Stomach (tissue), 8 donors: ENCODE measurements at regions not wholly inside any gene's neighbourhood (a gene's known extent, or its start where the extent isn't known, plus 50 kb on each side); places are given as distances from the start of the nearest gene placed in this dataset.

ENCODE experiments used
- DNase-seq, 2 donors: peaks; one replicate each; pipeline versions ENCODE4 v3.0.0 to v3.0.0-alpha.2; 2013 to 2019
- H3K27ac ChIP-seq, 5 donors: fragments of 200-600 bp in 4 of 5; sonication (generic) in 4 of 5; one replicate each; pipeline ENCODE4 v1.5.1; 2013 to 2019; ENCODE audit warnings: mild to moderate bottlenecking in 1 of 5, moderate library complexity in 1 of 5
- H3K27me3 ChIP-seq, 3 donors: fragments of 200-600 bp; sonication (generic); one replicate each; pipeline ENCODE4 v1.5.1; 2017 to 2019; ENCODE audit warnings: mixed run types in 1 of 3
- H3K36me3 ChIP-seq, 4 donors: fragments of 200-600 bp; sonication (generic); 1 replicate in 3 of 4; 2 replicates in 1 of 4; pipeline ENCODE4 v1.5.1; 2016 to 2019
- H3K4me1 ChIP-seq, 4 donors: fragments of 200-600 bp; sonication (generic); one replicate each; pipeline ENCODE4 v1.5.1; 2016 to 2019
- H3K4me3 ChIP-seq, 4 donors: fragments of 200-600 bp; sonication (generic) in 3 of 4; one replicate each; pipeline ENCODE4 v1.5.1; 2016 to 2019; ENCODE audit warnings: mild to moderate bottlenecking in 1 of 4
- H3K9me3 ChIP-seq, 4 donors: fragments of 200-600 bp; sonication (generic); one replicate each; pipeline ENCODE4 v1.5.1; 2016 to 2019
- EP300 ChIP-seq: sonication (generic); formaldehyde crosslinking; IDR thresholded peaks from one replicate; pipeline ENCODE4 v1.6.1; 2017; ENCODE audit warnings: antibody characterized with exemption
- POLR2A ChIP-seq, 4 donors: fragments of 450-650 bp; IDR thresholded peaks; one replicate each; pipeline ENCODE4 v1.6.1; 2016; ENCODE audit warnings: antibody characterized with exemption in 4 of 4, control low read depth in 2 of 4, mild to moderate bottlenecking in 1 of 4, moderate library complexity in 1 of 4
- POLR2AphosphoS5 ChIP-seq, 3 donors: sonication (generic); formaldehyde crosslinking; IDR thresholded peaks; one replicate each; pipeline ENCODE4 v1.6.1; 2016; ENCODE audit warnings: antibody characterized with exemption in 3 of 3
- WGBS, 5 donors: extraction: QIAGEN DNeasy Blood & Tissue Kit in 3 of 5; methylation state at CpG; one replicate each; pipeline versions ENCODE4 v1.1.5 to v1.1.7; 2013 to 2018; 5-methylcytosine and 5-hydroxymethylcytosine counted together
- intact Hi-C: fragments of 100-400 bp; cut with DNase I; formaldehyde crosslinking; loops from one replicate; pipeline ENCODE4 v1.15.1; 2023; ENCODE audit warnings: low total_unique reads
- TF ChIP-seq, protein P1 (sequence below), 7 experiments: fragments of 450-650 bp in 4 of 7; fragments of 200-600 bp in 3 of 7; sonication (generic) in 3 of 7; IDR thresholded peaks; one replicate each; pipeline ENCODE4 v1.5.1; 2016 to 2019; ENCODE audit warnings: antibody characterized with exemption in 7 of 7, control low read depth in 2 of 7, mild to moderate bottlenecking in 1 of 7
- donor health status: healthy with polysubstance abuse.
- donor health status: Bipolar disorder and iron deficiency.
- donor health status: healthy.

DNA sequence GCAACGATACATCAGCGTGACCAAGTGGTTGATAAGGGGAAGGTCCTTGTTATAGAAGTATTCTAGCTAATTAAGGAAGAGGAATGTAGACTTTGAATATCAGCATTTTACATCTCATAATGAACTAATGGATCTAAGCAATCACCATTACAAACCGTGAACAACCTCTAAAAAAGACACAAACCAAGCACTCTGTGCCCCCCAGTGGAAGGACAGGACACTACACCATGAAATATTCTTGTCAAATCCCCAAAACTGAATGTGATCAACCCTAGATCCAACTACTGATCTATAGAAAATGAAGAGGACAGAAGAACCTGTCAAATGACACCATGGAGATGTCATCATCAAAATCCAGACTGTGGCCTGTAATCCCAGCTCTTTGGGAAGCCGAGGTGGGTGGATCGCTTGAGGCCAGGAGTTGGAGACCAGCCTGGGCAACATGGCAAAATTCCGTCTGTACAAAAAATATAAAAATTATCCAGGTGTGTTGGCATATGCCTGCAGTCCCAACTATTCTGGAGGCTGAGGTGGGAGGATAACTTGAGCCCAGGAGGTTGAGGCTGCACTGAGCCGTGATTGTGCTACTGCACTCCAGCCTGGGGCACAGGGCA is 111.3 kb upstream of the CARD11 start:
- peak; percentile 45 to 67 for DNase-seq
- Histone ChIP-seq H3K4me3 (no peak overlapping the region), H3K4me1 (no peaks in the 10 kb centered on the region), H3K27me3 (peaks cover 0 to 45% (median 0%) of the 10 kb centered on the region in 3 donors), H3K9me3 (peaks cover 0 to 7% (median 0%) of the 10 kb centered on the region in 4 donors), H3K27ac (no peak overlapping the region), H3K36me3 (no peaks in the 10 kb centered on the region)
- 64 to 79% (median 72%) methylated on average over 7 of the region's 7 CpGs for WGBS, 5 donors
- TF ChIP-seq POLR2A (IDR thresholded peaks at IDR 0.05) (no peak), POLR2AphosphoS5 (IDR thresholded peaks at IDR 0.05) (no peak), EP300 (no peak)
- TF ChIP-seq, protein P1, sequence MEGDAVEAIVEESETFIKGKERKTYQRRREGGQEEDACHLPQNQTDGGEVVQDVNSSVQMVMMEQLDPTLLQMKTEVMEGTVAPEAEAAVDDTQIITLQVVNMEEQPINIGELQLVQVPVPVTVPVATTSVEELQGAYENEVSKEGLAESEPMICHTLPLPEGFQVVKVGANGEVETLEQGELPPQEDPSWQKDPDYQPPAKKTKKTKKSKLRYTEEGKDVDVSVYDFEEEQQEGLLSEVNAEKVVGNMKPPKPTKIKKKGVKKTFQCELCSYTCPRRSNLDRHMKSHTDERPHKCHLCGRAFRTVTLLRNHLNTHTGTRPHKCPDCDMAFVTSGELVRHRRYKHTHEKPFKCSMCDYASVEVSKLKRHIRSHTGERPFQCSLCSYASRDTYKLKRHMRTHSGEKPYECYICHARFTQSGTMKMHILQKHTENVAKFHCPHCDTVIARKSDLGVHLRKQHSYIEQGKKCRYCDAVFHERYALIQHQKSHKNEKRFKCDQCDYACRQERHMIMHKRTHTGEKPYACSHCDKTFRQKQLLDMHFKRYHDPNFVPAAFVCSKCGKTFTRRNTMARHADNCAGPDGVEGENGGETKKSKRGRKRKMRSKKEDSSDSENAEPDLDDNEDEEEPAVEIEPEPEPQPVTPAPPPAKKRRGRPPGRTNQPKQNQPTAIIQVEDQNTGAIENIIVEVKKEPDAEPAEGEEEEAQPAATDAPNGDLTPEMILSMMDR (IDR thresholded peaks at IDR 0.05) = peak in 5 of 7 experiments; percentile 19 to 75 (median 44)
- intact Hi-C loops = loop anchor here (10.0 kb wide), 1 partner anchor 270 kb away; no protein-coding TSS in a partner anchor

DNA sequence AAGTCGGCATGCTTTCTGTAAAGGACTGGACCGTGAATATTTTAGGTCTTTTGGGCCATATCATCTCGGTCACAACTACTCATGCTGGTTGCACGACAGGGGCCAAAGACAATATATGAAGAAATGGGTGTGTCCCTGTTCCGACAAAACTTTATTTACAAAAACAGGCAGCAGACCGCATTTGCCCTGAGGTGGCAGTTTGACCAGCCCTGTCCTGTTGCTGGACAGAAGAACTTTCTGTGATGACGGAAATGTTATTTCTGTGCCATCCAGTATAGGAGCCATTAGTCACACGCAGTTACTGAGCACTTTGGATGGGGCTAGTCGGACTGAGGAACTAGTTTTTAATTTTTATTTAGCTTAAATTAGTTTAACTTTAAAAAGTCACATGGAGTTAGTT is 112.8 kb upstream of the CARD11 start:
- H3K9me3 ChIP-seq = peaks cover 0 to 7% (median 0%) of the 10 kb centered on the region in 4 donors
- H3K27ac ChIP-seq = no peak overlapping the region
- 55 to 77% (median 67%) methylated on average over 9 of the region's 9 CpGs for WGBS, 5 donors
- TF ChIP-seq EP300 (no peak), POLR2A (IDR thresholded peaks at IDR 0.05) (no peak), POLR2AphosphoS5 (IDR thresholded peaks at IDR 0.05) (no peak)
- TF ChIP-seq, protein P1 (IDR thresholded peaks at IDR 0.05) = no peak
- H3K4me3 ChIP-seq = no peak overlapping the region
- H3K4me1 ChIP-seq = no peaks in the 10 kb centered on the region
- intact Hi-C loops = loop anchor here (10.0 kb wide), 1 partner anchor 272 kb away; no protein-coding TSS in a partner anchor
- DNase-seq = no peak
- peaks cover 0 to 39% (median 0%) of the 10 kb centered on the region in 3 donors for H3K27me3 ChIP-seq
- H3K36me3 ChIP-seq = no peaks in the 10 kb centered on the region

DNA sequence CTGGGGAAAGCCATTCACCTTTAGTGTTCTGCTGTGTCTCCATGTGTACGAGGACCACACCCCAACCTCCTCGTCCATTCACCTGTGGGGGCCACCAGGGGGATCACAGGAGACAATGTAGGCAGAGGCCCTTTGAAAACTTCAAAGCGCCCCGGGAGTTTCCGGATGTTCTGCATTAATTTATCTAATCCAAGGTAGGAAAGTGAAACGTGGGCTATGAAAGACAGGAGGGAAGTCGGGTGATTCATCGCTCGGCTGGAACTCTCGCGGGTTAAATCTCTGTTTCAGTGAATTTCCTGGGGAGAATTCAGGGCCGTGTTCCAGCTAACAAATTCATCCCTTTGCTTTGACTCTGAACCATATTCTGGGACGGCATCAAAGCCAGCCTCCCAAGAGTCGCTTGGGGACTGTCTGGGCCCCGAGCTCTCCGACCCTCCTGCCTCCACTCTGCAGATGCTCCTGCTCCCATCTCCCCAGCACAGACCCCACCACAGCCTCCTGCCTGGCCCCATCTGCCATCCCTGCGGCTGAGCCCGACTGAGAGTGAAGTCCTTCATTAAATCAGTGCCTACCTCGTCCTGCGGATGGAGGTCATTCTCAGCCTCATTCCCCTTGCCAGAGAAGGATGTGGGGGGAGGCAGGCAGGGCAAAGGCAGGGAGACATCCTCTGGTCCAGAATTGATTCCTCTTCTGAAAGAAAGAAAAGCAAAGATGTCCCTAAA is 114.1 kb upstream of the CARD11 start:
- no peak overlapping the region for H3K4me3 ChIP-seq
- no peak overlapping the region for H3K27ac ChIP-seq
- no peak for TF ChIP-seq POLR2AphosphoS5 (IDR thresholded peaks at IDR 0.05)
- no peak for TF ChIP-seq EP300
- no peak for TF ChIP-seq POLR2A (IDR thresholded peaks at IDR 0.05)
- TF ChIP-seq, protein P1 (IDR thresholded peaks at IDR 0.05) = no peak
- 54 to 60% (median 55%) methylated on average over 19 to 20 of the region's 20 CpGs for WGBS, 5 donors
- H3K9me3 ChIP-seq = peaks cover 0 to 7% (median 0%) of the 10 kb centered on the region in 4 donors
- no peaks in the 10 kb centered on the region for H3K4me1 ChIP-seq
- intact Hi-C loops = loop anchor here (10.0 kb wide), 1 partner anchor 273 kb away; no protein-coding TSS in a partner anchor
- peak in 1 of 2 donors; percentile 27 for DNase-seq
- peaks cover 0 to 32% (median 0%) of the 10 kb centered on the region in 3 donors for H3K27me3 ChIP-seq
- H3K36me3 ChIP-seq = no peaks in the 10 kb centered on the region

DNA sequence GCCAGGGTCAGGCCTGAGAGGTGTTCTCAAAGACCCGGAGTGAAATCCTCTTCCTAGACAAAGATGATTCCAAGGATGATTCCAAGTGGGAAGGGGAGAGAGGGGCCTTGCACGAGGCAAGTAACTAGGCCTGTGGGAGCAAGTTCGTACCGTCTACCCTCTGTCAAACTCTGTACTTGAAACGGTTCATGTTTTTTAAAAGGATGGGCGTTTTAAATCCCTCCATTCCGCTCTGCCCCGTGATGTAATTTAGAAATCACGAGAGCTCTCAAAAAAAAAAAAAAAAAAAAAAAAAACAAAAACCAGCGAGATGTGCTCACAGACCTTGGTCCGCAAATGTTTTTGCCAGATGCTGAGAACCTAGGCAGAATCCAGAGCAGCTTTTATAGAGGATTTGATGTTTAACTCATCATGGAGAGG is 114.7 kb upstream of the CARD11 start:
- WGBS, 5 donors = 79 to 86% (median 84%) methylated on average over 11 of the region's 11 CpGs
- H3K27me3 ChIP-seq = peaks cover 0 to 28% (median 0%) of the 10 kb centered on the region in 3 donors
- H3K9me3 ChIP-seq = peaks cover 0 to 7% (median 0%) of the 10 kb centered on the region in 4 donors
- intact Hi-C loops = loop anchor here (10.0 kb wide), 1 partner anchor 274 kb away; no protein-coding TSS in a partner anchor
- no peaks in the 10 kb centered on the region for H3K36me3 ChIP-seq
- no peak for DNase-seq
- H3K4me1 ChIP-seq = peaks cover 0 to 1% (median 0%) of the 10 kb centered on the region in 4 donors
- TF ChIP-seq, protein P1 (IDR thresholded peaks at IDR 0.05) = no peak
- TF ChIP-seq POLR2AphosphoS5 (IDR thresholded peaks at IDR 0.05) (no peak), EP300 (no peak), POLR2A (IDR thresholded peaks at IDR 0.05) (no peak)
- H3K27ac ChIP-seq = no peak overlapping the region
- H3K4me3 ChIP-seq = no peak overlapping the region
